ENCODE measurements at regions not wholly inside any gene's neighbourhood (a gene's known extent, or its start where the extent isn't known, plus 50 kb on each side); places are given as distances from the start of the nearest gene placed in this dataset.
"Not testable (repeated sequence)": the region's sequence is repeated elsewhere in the genome, so short reads cannot be mapped to it uniquely, and the experiment has no call there.

DNA sequence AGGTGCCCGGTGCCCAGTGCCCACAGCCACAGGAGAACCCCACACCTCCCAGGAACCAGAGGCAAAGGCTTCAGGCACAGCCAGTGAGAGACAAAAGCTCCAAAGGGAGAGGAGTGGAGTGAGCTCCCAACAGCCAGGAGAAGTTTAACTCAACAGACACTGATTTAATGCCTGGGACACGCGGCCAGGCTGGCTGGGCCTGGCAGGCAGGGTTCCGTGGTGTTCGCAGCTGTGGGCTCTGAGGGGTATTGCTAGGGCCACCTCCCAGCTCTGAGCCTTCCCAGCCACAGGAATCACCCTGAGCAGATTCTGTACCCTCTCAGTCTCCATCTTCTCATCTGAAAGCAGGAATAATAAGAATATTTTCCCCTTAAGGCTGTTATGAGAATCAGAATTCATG, 222.5 kb downstream of the NPHP4 start:
- H3K27me3 Mint-ChIP-seq, result peaks cover 33 to 42% of the 10 kb centered on the region in 2 donors
- no peak for ATAC-seq (replicated peaks in 1 of 4)
- POLR2A ChIA-PET, result no interaction called here

DNA sequence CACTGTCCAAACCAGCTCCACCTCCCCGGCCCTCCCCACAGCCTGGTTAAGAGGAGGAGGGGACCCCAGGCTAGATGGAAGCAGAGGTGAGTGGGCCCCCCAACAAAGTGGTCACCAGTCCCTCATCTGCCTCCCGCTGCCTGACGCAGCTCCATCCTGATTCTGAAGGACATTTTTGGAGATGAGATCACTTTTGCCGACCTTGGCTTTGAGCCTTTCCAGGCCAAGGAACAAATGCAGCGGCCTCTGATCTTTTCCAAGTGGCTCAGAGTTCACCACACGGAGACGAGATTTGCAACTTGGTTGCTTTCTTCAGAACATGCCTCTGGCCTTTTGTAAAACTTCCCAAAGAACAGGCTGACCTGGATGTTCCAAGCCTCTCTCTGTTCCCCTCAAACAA, 223.1 kb downstream of the NPHP4 start:
- peaks cover 0 to 2% of the 10 kb centered on the region in 2 experiments for H3K4me1 ChIP-seq (ENCODE audit: control insufficient read depth in 1 of 2, extremely low read depth in 1 of 2, insufficient read depth in 2 of 2, low read length in 2 of 2)
- H3K27me3 ChIP-seq (replicated peaks in 1 of 2; ENCODE audit: control insufficient read depth in 2 of 2, extremely low read depth in 1 of 2, insufficient read depth in 2 of 2, low read length in 1 of 2), result peaks cover 2 to 58% of the 10 kb centered on the region in 2 experiments
- POLR2A ChIA-PET, result no interaction called here
- no peaks in the 10 kb centered on the region for H3K9me3 ChIP-seq
- Mint-ChIP-seq H3K27me3 (peaks cover 36 to 48% of the 10 kb centered on the region in 2 donors), H3K27ac (no peak overlapping the region), H3K36me3 (no peaks in the 10 kb centered on the region), H3K4me1 (peaks cover 0 to 3% (median 2%) of the 10 kb centered on the region in 3 donors), H3K4me3 (no peak overlapping the region), H3K9me3 (no peaks in the 10 kb centered on the region)
- 75% methylated on average over 5 of the region's 7 CpGs for WGBS (ENCODE audit: insufficient coverage)
- CTCF ChIA-PET, result no interaction called here
- no peak overlapping the region for H3K4me3 ChIP-seq (ENCODE audit: control insufficient read depth in 1 of 2, extremely low read depth in 1 of 2, low read length in 1 of 2)
- ATAC-seq (replicated peaks in 1 of 4), result no peak
- H3K36me3 ChIP-seq (ENCODE audit: control insufficient read depth in 2 of 2, extremely low read depth in 1 of 2, insufficient read depth in 1 of 2, low read length in 1 of 2), result no peaks in the 10 kb centered on the region
- H3K27ac ChIP-seq (ENCODE audit: low read length), result no peak overlapping the region
- no peak for DNase-seq

More for the DNA sequence above, 222.5 kb downstream of the NPHP4 start:
- Mint-ChIP-seq H3K27ac (no peak overlapping the region), H3K4me3 (no peak overlapping the region), H3K4me1 (peaks cover 0 to 3% (median 2%) of the 10 kb centered on the region in 3 donors), H3K36me3 (no peaks in the 10 kb centered on the region), H3K9me3 (no peaks in the 10 kb centered on the region)
- 100% methylated on average over 4 of the region's 5 CpGs for WGBS (ENCODE audit: insufficient coverage)
- no peaks in the 10 kb centered on the region for H3K9me3 ChIP-seq
- no peak overlapping the region for H3K27ac ChIP-seq (ENCODE audit: low read length)
- no peak overlapping the region for H3K4me3 ChIP-seq (ENCODE audit: control insufficient read depth in 1 of 2, extremely low read depth in 1 of 2, low read length in 1 of 2)
- H3K36me3 ChIP-seq (ENCODE audit: control insufficient read depth in 2 of 2, extremely low read depth in 1 of 2, insufficient read depth in 1 of 2, low read length in 1 of 2), result no peaks in the 10 kb centered on the region
- H3K27me3 ChIP-seq (replicated peaks in 1 of 2; ENCODE audit: control insufficient read depth in 2 of 2, extremely low read depth in 1 of 2, insufficient read depth in 2 of 2, low read length in 1 of 2), result peaks cover 2 to 53% of the 10 kb centered on the region in 2 experiments
- DNase-seq, result no peak
- H3K4me1 ChIP-seq (ENCODE audit: control insufficient read depth in 1 of 2, extremely low read depth in 1 of 2, insufficient read depth in 2 of 2, low read length in 2 of 2), result peaks cover 0 to 2% of the 10 kb centered on the region in 2 experiments
- CTCF ChIA-PET, result no interaction called here

DNA sequence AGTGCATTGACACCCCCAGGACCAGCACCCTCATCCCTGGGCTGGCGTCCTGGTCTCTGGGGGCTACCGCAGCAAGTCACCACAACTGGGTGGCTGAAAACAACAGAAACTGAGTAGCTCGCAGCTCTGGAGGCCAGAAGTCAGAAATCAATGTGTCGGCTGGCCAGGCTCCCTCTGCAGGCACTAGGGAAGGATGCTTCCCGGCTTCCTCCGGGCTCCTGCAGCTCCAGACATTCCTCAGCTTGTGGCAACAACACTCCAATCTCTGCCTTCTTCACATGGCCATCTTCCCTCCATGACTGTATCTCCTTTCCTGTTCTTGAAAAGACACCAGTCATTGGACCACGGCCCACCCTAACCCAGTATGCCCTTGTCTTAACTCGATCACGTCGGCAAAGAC, 224.2 kb downstream of the NPHP4 start:
- DNase-seq, result no peak
- H3K9me3 Mint-ChIP-seq, result peaks cover 0 to 7% (median 5%) of the 10 kb centered on the region in 3 donors
- no peak overlapping the region for H3K27ac Mint-ChIP-seq
- POLR2A ChIA-PET, result no interaction called here
- Histone ChIP-seq H3K27me3 (replicated peaks in 1 of 2; ENCODE audit: control insufficient read depth in 2 of 2, extremely low read depth in 1 of 2, insufficient read depth in 2 of 2, low read length in 1 of 2) (peaks cover 2 to 64% of the 10 kb centered on the region in 2 experiments), H3K4me1 (ENCODE audit: control insufficient read depth in 1 of 2, extremely low read depth in 1 of 2, insufficient read depth in 2 of 2, low read length in 2 of 2) (peaks cover 0 to 2% of the 10 kb centered on the region in 2 experiments), H3K4me3 (ENCODE audit: control insufficient read depth in 1 of 2, extremely low read depth in 1 of 2, low read length in 1 of 2) (no peak overlapping the region), H3K27ac (ENCODE audit: low read length) (no peak overlapping the region), H3K36me3 (ENCODE audit: control insufficient read depth in 2 of 2, extremely low read depth in 1 of 2, insufficient read depth in 1 of 2, low read length in 1 of 2) (no peaks in the 10 kb centered on the region), H3K9me3 (no peaks in the 10 kb centered on the region)
- peaks cover 45 to 55% of the 10 kb centered on the region in 2 donors for H3K27me3 Mint-ChIP-seq
- no peaks in the 10 kb centered on the region for H3K36me3 Mint-ChIP-seq
- WGBS (ENCODE audit: insufficient coverage), result 74% methylated on average over 10 of the region's 10 CpGs
- CTCF ChIA-PET, result no interaction called here
- H3K4me1 Mint-ChIP-seq, result peaks cover 0 to 3% (median 2%) of the 10 kb centered on the region in 3 donors
- no peak overlapping the region for H3K4me3 Mint-ChIP-seq
- ATAC-seq (replicated peaks in 1 of 4), result no peak

DNA sequence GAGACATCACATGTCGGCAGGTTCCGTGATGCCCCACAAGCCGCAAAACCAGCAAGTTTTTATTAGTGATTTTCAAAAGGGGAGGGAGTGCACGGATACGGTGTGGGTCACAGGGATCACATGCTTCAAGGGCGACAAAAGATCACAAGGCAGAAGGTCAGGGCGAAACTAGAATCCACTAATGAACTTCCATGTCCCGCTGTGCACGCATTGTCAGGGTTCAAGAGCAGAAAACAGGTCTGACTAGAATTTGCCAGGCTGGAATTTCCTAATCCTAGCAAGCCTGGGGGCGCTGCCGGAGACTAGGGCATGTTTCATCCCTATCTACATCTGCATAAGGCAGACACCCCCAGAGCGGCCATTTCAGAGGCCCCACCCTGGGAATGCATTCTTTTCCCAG, 225.2 kb downstream of the NPHP4 start:
- H3K27ac Mint-ChIP-seq; H3K4me3 ChIP-seq (ENCODE audit: control insufficient read depth in 1 of 2, extremely low read depth in 1 of 2, low read length in 1 of 2); POLR2A ChIA-PET; DNase-seq; CTCF ChIA-PET; H3K4me1 ChIP-seq (ENCODE audit: control insufficient read depth in 1 of 2, extremely low read depth in 1 of 2, insufficient read depth in 2 of 2, low read length in 2 of 2); H3K4me3 Mint-ChIP-seq; H3K27ac ChIP-seq (ENCODE audit: low read length); H3K36me3 Mint-ChIP-seq; ATAC-seq (replicated peaks in 1 of 4); H3K9me3 ChIP-seq; H3K36me3 ChIP-seq (ENCODE audit: control insufficient read depth in 2 of 2, extremely low read depth in 1 of 2, insufficient read depth in 1 of 2, low read length in 1 of 2); H3K9me3 Mint-ChIP-seq; H3K4me1 Mint-ChIP-seq: not testable (repeated sequence)
- peaks cover 45 to 55% of the 10 kb centered on the region in 2 donors for H3K27me3 Mint-ChIP-seq
- peaks cover 2 to 64% of the 10 kb centered on the region in 2 experiments for H3K27me3 ChIP-seq (replicated peaks in 1 of 2; ENCODE audit: control insufficient read depth in 2 of 2, extremely low read depth in 1 of 2, insufficient read depth in 2 of 2, low read length in 1 of 2)
- 89% methylated on average over 4 of the region's 12 CpGs for whole genome bisulfite sequencing (ENCODE audit: insufficient coverage)

DNA sequence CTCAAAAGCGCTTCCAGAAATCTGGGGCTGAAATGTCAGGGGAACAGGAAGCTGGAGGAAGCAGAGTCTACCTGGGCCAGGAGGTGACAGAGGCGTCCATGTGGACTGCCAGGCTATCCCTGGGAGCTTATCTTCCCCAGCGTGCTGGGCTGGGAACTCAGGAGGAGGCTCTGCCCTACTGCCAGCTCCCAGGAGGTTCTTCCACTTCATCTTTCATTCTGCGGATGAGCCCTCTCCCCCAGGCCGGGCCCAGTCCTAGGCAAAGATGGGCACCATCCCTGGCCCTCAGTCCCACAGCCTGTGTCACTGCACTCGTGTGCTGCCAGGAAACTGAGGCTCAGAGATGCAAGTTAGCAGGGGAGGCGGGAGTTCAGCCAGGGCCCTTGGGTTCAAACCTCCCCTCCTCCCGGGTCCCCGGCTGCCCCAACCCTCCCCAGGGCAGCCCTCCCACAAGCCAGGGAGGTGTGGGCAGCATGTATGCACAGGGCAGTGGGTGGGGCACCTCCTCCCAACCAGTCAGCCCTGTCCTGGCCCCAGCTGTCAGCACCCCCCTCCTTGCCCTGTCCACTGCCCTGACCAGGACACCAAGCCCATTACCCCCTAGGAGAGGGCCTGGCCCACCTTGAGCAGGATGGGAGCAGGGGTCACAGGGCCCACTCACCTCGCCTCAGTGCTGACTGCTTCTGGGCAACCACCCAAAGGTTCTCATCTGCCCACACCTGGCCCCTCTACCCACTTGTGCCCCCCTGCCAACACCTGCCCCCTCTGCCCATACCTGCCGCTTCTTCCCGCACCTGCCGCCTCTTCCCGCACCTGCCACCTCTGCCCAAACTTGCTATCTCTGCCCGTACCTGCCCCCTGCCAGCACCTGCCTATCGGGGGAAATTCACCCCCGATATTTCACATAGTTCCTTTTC, 226.0 kb downstream of the NPHP4 start:
- WGBS (ENCODE audit: insufficient coverage), result 68% methylated on average over 10 of the region's 17 CpGs
- Mint-ChIP-seq H3K27ac (no peak overlapping the region), H3K36me3 (no peaks in the 10 kb centered on the region), H3K27me3 (peaks cover 45 to 54% of the 10 kb centered on the region in 2 donors), H3K9me3 (peaks cover 0 to 13% (median 5%) of the 10 kb centered on the region in 3 donors), H3K4me1 (peaks cover 0 to 2% (median 2%) of the 10 kb centered on the region in 3 donors), H3K4me3 (no peak overlapping the region)
- Histone ChIP-seq H3K27ac (ENCODE audit: low read length) (no peak overlapping the region), H3K27me3 (replicated peaks in 1 of 2; ENCODE audit: control insufficient read depth in 2 of 2, extremely low read depth in 1 of 2, insufficient read depth in 2 of 2, low read length in 1 of 2) (peaks cover 2 to 60% of the 10 kb centered on the region in 2 experiments), H3K9me3 (no peaks in the 10 kb centered on the region), H3K36me3 (ENCODE audit: control insufficient read depth in 2 of 2, extremely low read depth in 1 of 2, insufficient read depth in 1 of 2, low read length in 1 of 2) (no peaks in the 10 kb centered on the region), H3K4me1 (ENCODE audit: control insufficient read depth in 1 of 2, extremely low read depth in 1 of 2, insufficient read depth in 2 of 2, low read length in 2 of 2) (peaks cover 0 to 2% of the 10 kb centered on the region in 2 experiments), H3K4me3 (ENCODE audit: control insufficient read depth in 1 of 2, extremely low read depth in 1 of 2, low read length in 1 of 2) (no peak overlapping the region)
- ChIA-PET CTCF (no interaction called here), POLR2A (no interaction called here)
- no peak for DNase-seq
- no peak for ATAC-seq (replicated peaks in 1 of 4)

DNA sequence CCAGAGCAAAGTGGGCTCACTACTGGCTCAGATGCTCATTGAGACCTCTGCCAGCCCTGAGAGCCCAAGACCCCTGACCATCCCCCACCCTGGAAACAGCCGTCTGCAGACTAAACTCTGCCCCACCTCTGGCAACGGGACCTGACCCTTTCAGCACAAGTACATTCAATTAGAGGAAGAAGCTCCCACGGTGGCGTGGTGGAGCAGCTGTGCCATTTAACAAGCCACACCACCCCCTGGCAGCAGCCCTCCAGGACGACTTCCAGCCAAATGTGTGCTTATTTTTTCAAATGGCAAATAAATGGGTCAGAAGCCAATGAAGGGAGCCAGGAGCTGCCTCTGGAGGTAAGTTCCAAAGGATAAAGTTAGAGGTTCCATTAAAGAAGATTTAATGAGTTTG, 226.7 kb downstream of the NPHP4 start:
- POLR2A ChIA-PET, result no interaction called here
- peaks cover 3 to 16% (median 5%) of the 10 kb centered on the region in 3 donors for H3K9me3 Mint-ChIP-seq
- H3K4me3 Mint-ChIP-seq, result no peak overlapping the region
- CTCF ChIA-PET, result no interaction called here
- H3K36me3 ChIP-seq (ENCODE audit: control insufficient read depth in 2 of 2, extremely low read depth in 1 of 2, insufficient read depth in 1 of 2, low read length in 1 of 2), result no peaks in the 10 kb centered on the region
- H3K4me1 Mint-ChIP-seq, result no peaks in the 10 kb centered on the region
- peaks cover 39 to 48% of the 10 kb centered on the region in 2 donors for H3K27me3 Mint-ChIP-seq
- H3K36me3 Mint-ChIP-seq, result no peaks in the 10 kb centered on the region
- H3K9me3 ChIP-seq, result no peaks in the 10 kb centered on the region
- no peak overlapping the region for H3K4me3 ChIP-seq (ENCODE audit: control insufficient read depth in 1 of 2, extremely low read depth in 1 of 2, low read length in 1 of 2)
- DNase-seq (no peak), ATAC-seq (replicated peaks in 1 of 4) (no peak)
- H3K4me1 ChIP-seq (ENCODE audit: control insufficient read depth in 1 of 2, extremely low read depth in 1 of 2, insufficient read depth in 2 of 2, low read length in 2 of 2), result no peaks in the 10 kb centered on the region
- H3K27ac ChIP-seq (ENCODE audit: low read length), result no peak overlapping the region
- H3K27ac Mint-ChIP-seq, result no peak overlapping the region
- peaks cover 2 to 53% of the 10 kb centered on the region in 2 experiments for H3K27me3 ChIP-seq (replicated peaks in 1 of 2; ENCODE audit: control insufficient read depth in 2 of 2, extremely low read depth in 1 of 2, insufficient read depth in 2 of 2, low read length in 1 of 2)
- 24% methylated on average over 3 of the region's 5 CpGs for WGBS (ENCODE audit: insufficient coverage)
